H9 (cell line): ENCODE measurements at regions not wholly inside any gene's neighbourhood (a gene's known extent, or its start where the extent isn't known, plus 50 kb on each side); places are given as distances from the start of the nearest gene placed in this dataset.

Experiments used
- DNase-seq: peaks from one replicate; pipeline ENCODE4 v3.0.0-alpha.2; 2017
- H2AFZ ChIP-seq: one replicate; pipeline ENCODE4 v1.6.1; 2013; ENCODE audit warnings: mild to moderate bottlenecking, low read length, control low read depth, moderate library complexity
- H2AK5ac ChIP-seq: 2 replicates; pipeline ENCODE4 v1.6.1; 2013; ENCODE audit warnings: low read length, control low read depth, mixed read lengths; ENCODE audit not compliant: insufficient read length
- H2BK120ac ChIP-seq: one replicate; pipeline ENCODE4 v1.6.1; 2013; ENCODE audit warnings: low read depth, mild to moderate bottlenecking, low read length, control low read depth, inconsistent platforms; ENCODE audit not compliant: poor library complexity, severe bottlenecking
- H2BK12ac ChIP-seq: 2 replicates; pipeline ENCODE4 v1.6.1; 2013; ENCODE audit warnings: low read length, control low read depth, mixed read lengths, low read depth; ENCODE audit not compliant: insufficient read length
- H2BK15ac ChIP-seq: 2 replicates; pipeline ENCODE4 v1.6.1; 2013; ENCODE audit warnings: low read depth, low read length, control low read depth
- H2BK20ac ChIP-seq: one replicate; pipeline ENCODE4 v1.6.1; 2013; ENCODE audit warnings: low read depth, mild to moderate bottlenecking, low read length, control low read depth, inconsistent platforms; ENCODE audit not compliant: poor library complexity, severe bottlenecking
- H2BK5ac ChIP-seq: 2 replicates; pipeline ENCODE4 v1.6.1; 2013; ENCODE audit warnings: low read length, control low read depth, mixed read lengths; ENCODE audit not compliant: insufficient read length
- H3K14ac ChIP-seq: 2 replicates; pipeline ENCODE4 v1.6.1; 2013; ENCODE audit warnings: low read length, control low read depth; ENCODE audit not compliant: insufficient read depth
- H3K18ac ChIP-seq: 2 replicates; pipeline ENCODE4 v1.6.1; 2013; ENCODE audit warnings: low read depth, mild to moderate bottlenecking, mixed read lengths, low read length, control low read depth; ENCODE audit not compliant: insufficient read length
- H3K23ac ChIP-seq: 2 replicates; pipeline ENCODE4 v1.6.1; 2013; ENCODE audit warnings: low read length, control low read depth, mixed read lengths, low read depth; ENCODE audit not compliant: insufficient read length
- H3K23me2 ChIP-seq: 2 replicates; pipeline ENCODE4 v1.6.1; 2013; ENCODE audit warnings: low read depth, mild to moderate bottlenecking, mixed read lengths, low read length, control low read depth; ENCODE audit not compliant: insufficient read length, poor library complexity, severe bottlenecking
- H3K27ac ChIP-seq: 2 replicates; pipeline ENCODE4 v1.5.1; 2013; ENCODE audit warnings: low read length, control low read depth, mixed read lengths, low read depth; ENCODE audit not compliant: insufficient read length
- H3K27me3 ChIP-seq: 2 replicates; pipeline ENCODE4 v1.6.1; 2013; ENCODE audit warnings: low read length, control low read depth, inconsistent platforms; ENCODE audit not compliant: insufficient read depth
- H3K4ac ChIP-seq: 2 replicates; pipeline ENCODE4 v1.6.1; 2013; ENCODE audit warnings: low read depth, mild to moderate bottlenecking, control low read depth, inconsistent platforms, low read length, moderate library complexity
- H3K4me1 ChIP-seq: 2 replicates; pipeline ENCODE4 v1.6.1; 2013; ENCODE audit warnings: low read length, control low read depth, inconsistent platforms; ENCODE audit not compliant: insufficient read depth
- H3K4me2 ChIP-seq: 2 replicates; pipeline ENCODE4 v1.6.1; 2013; ENCODE audit warnings: low read length, control low read depth, mixed read lengths; ENCODE audit not compliant: insufficient read length, insufficient read depth
- H3K56ac ChIP-seq: 2 replicates; pipeline ENCODE4 v1.6.1; 2013; ENCODE audit warnings: low read depth, mild to moderate bottlenecking, mixed read lengths, low read length, control low read depth; ENCODE audit not compliant: insufficient read length
- H3K79me1 ChIP-seq: 2 replicates; pipeline ENCODE4 v1.6.1; 2013; ENCODE audit warnings: low read depth, mild to moderate bottlenecking, moderate library complexity, low read length, control low read depth, inconsistent platforms; ENCODE audit not compliant: insufficient read depth, poor library complexity, severe bottlenecking
- H3K79me2 ChIP-seq: 2 replicates; pipeline ENCODE4 v1.6.1; 2013; ENCODE audit warnings: low read length, control low read depth, inconsistent platforms; ENCODE audit not compliant: insufficient read depth
- H3K9ac ChIP-seq: 2 replicates; pipeline ENCODE4 v1.6.1; 2013; ENCODE audit warnings: low read length, control low read depth, mixed read lengths; ENCODE audit not compliant: insufficient read length; ENCODE audit errors: extremely low read depth
- H3K9me3 ChIP-seq: one replicate; pipeline ENCODE4 v1.6.1; 2013; ENCODE audit warnings: low read depth, low read length, inconsistent platforms; ENCODE audit not compliant: control insufficient read depth
- H3T11ph ChIP-seq: one replicate; pipeline ENCODE4 v1.6.1; 2013; ENCODE audit warnings: mild to moderate bottlenecking, low read length, control low read depth, inconsistent platforms
- H4K20me1 ChIP-seq: one replicate; pipeline ENCODE4 v1.6.1; 2013; ENCODE audit not compliant: control insufficient read depth, insufficient read length, insufficient read depth
- H4K5ac ChIP-seq: 2 replicates; pipeline ENCODE4 v1.6.1; 2013; ENCODE audit warnings: low read depth, mild to moderate bottlenecking, mixed read lengths, low read length, control low read depth; ENCODE audit not compliant: insufficient read length
- H4K8ac ChIP-seq: replicated peaks from 2 replicates; pipeline ENCODE4 v1.6.1; 2013; ENCODE audit warnings: low read length, control low read depth, mixed read lengths, low read depth; ENCODE audit not compliant: insufficient read length
- H4K91ac ChIP-seq: 2 replicates; pipeline ENCODE4 v1.6.1; 2013; ENCODE audit warnings: low read depth, mild to moderate bottlenecking, moderate library complexity, mixed read lengths, low read length, control low read depth; ENCODE audit not compliant: insufficient read length
- H3K27ac Mint-ChIP-seq, 3 experiments: 2 replicates in 2 of 3; 3 replicates in 1 of 3; pipeline ENCODE4 v1.8.0; 2020 to 2021; ENCODE audit warnings: mixed read lengths in 3 of 3, mild to moderate bottlenecking in 1 of 3, moderate library complexity in 1 of 3
- H3K27me3 Mint-ChIP-seq: 2 replicates; pipeline ENCODE4 v1.8.0; 2021; ENCODE audit warnings: low read depth, mild to moderate bottlenecking, moderate library complexity, mixed read lengths
- H3K36me3 Mint-ChIP-seq, 3 experiments: 2 replicates in 2 of 3; 3 replicates in 1 of 3; pipeline ENCODE4 v1.8.0; 2020 to 2021; ENCODE audit warnings: low read depth in 3 of 3, mixed read lengths in 3 of 3; ENCODE audit not compliant: insufficient read depth in 1 of 3
- H3K4me1 Mint-ChIP-seq, 2 experiments: 2 replicates each; pipeline ENCODE4 v1.8.0; 2020; ENCODE audit warnings: mixed read lengths in 2 of 2
- H3K4me3 Mint-ChIP-seq, 2 experiments: 2 replicates in 1 of 2; 3 replicates in 1 of 2; pipeline ENCODE4 v1.8.0; 2020 to 2021; ENCODE audit warnings: mild to moderate bottlenecking in 2 of 2, mixed read lengths in 2 of 2, moderate library complexity in 1 of 2
- H3K9me3 Mint-ChIP-seq, 2 experiments: 2 replicates in 1 of 2; 3 replicates in 1 of 2; pipeline ENCODE4 v1.8.0; 2020; ENCODE audit warnings: mild to moderate bottlenecking in 2 of 2, mixed read lengths in 2 of 2, moderate library complexity in 1 of 2
- CTCF ChIP-seq: fragments of 200-600 bp; sonication (generic); conservative IDR thresholded peaks from 3 replicates; pipeline ENCODE4 v1.8.0; 2021; ENCODE audit warnings: antibody characterized with exemption, mild to moderate bottlenecking
- WGBS: extraction: QIAGEN DNeasy Blood & Tissue Kit; methylation state at CpG from one replicate; pipeline ENCODE4 v1.1.7; 2013; ENCODE audit warnings: missing lambda C conversion rate, low lambda C conversion rate, mixed read lengths; ENCODE audit not compliant: insufficient read length; ENCODE audit errors: extremely low coverage; 5-methylcytosine and 5-hydroxymethylcytosine counted together

GRCh38 chr12:115636546-115636945 is 640.9 kb downstream of the MED13L start:
- no peak overlapping the region for H2BK20ac ChIP-seq
- H3K4ac ChIP-seq: no peak overlapping the region
- H4K91ac ChIP-seq: no peak overlapping the region
- no peaks in the 10 kb centered on the region for H3K23me2 ChIP-seq
- no peaks in the 10 kb centered on the region for H4K20me1 ChIP-seq
- H3K36me3 Mint-ChIP-seq: no peaks in the 10 kb centered on the region
- no peak overlapping the region for H4K8ac ChIP-seq
- H3K27me3 ChIP-seq: no peaks in the 10 kb centered on the region
- no peak overlapping the region for H2AK5ac ChIP-seq
- H3T11ph ChIP-seq: no peak overlapping the region
- no peak overlapping the region for H3K14ac ChIP-seq
- H3K4me2 ChIP-seq: no peak overlapping the region
- H3K4me3 Mint-ChIP-seq: no peak overlapping the region
- peaks cover 2 to 17% of the 10 kb centered on the region in 2 experiments for H3K4me1 Mint-ChIP-seq
- no peaks in the 10 kb centered on the region for H3K79me2 ChIP-seq
- no peak overlapping the region for H3K27ac ChIP-seq
- no peak overlapping the region for H3K23ac ChIP-seq
- H2BK120ac ChIP-seq: no peak overlapping the region
- no peak overlapping the region for H3K18ac ChIP-seq
- no peak overlapping the region for H2BK5ac ChIP-seq
- H2AFZ ChIP-seq: no peak overlapping the region
- H3K56ac ChIP-seq: no peak overlapping the region
- H3K79me1 ChIP-seq: no peaks in the 10 kb centered on the region
- H2BK12ac ChIP-seq: no peak overlapping the region
- no peak for TF ChIP-seq CTCF
- no peak for DNase-seq
- WGBS: no CpG with 5 or more reads among the region's 9 CpGs
- no peaks in the 10 kb centered on the region for H3K4me1 ChIP-seq
- H3K9ac ChIP-seq: no peak overlapping the region
- H3K9me3 Mint-ChIP-seq: no peaks in the 10 kb centered on the region
- no peaks in the 10 kb centered on the region for H3K9me3 ChIP-seq
- no peaks in the 10 kb centered on the region for H3K27me3 Mint-ChIP-seq
- H3K27ac Mint-ChIP-seq: no peak overlapping the region
- no peak overlapping the region for H2BK15ac ChIP-seq
- H4K5ac ChIP-seq: no peak overlapping the region
